ENCODE measurements at regions not wholly inside any gene's neighbourhood (a gene's known extent, or its start where the extent isn't known, plus 50 kb on each side); places are given as distances from the start of the nearest gene placed in this dataset.
A peak's percentile ranks its signal among the peaks of the same experiment; 100 is the strongest.

DNA sequence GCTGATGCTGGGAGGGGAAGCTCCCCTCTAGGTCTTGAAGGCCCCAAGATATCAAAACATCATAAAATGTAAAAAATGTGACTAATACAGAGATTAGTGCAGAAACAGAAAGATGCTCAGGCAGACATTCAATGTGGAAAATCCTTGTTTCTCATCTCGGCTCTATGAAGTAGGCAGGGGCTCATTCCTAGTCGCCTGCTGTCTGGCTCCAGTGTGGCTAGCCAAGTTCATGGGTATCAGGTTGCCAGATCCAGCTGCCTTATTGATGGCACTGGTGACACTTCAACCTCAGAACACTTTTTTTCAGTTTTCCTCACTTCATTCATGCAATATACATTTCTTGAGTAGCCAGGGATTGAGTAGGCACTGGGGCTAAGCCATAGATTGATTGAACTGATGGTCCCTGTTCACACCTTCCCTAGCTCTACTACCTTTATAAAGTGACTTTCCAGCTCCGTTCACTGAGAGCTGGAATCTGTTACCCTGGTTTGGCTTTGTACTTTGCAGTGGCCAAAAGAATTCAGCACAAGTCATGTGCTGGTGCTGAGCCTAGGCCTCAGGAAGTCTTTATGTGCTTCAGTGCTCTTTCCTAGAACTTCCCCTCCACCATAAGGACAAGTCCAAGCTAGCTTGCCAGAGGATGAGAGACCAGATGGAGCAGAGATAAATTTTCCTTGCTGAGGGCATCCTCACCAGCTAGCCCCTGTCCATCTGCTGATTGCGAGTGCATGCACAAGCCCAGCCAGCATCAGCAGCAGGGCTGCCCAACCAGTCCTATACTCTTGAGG is 373.6 kb upstream of the ST6GAL2 start:
- no peak overlapping the region for H3K27ac ChIP-seq (ENCODE audit: low read length)
- no peaks in the 10 kb centered on the region for H3K79me2 ChIP-seq (ENCODE audit: low read length)
- H3K4me3 ChIP-seq (ENCODE audit: low read length): no peak overlapping the region
- H3K4me1 ChIP-seq (ENCODE audit: low read length): peaks cover 22% of the 10 kb centered on the region
- H3K36me3 ChIP-seq (replicated peaks; ENCODE audit: low read depth, low read length): peaks cover 4% of the 10 kb centered on the region
- no peak overlapping the region for H2AFZ ChIP-seq (ENCODE audit: low read depth, low read length)
- no peaks in the 10 kb centered on the region for H4K20me1 ChIP-seq (ENCODE audit: insufficient read depth, low read length)
- H3K9me3 ChIP-seq (ENCODE audit: insufficient read depth, low read length): no peaks in the 10 kb centered on the region
- H3K4me2 ChIP-seq (ENCODE audit: low read length): no peak overlapping the region
- H3K27me3 ChIP-seq (ENCODE audit: low read depth, low read length): no peaks in the 10 kb centered on the region
- TF ChIP-seq CTCF (IDR thresholded peaks at IDR 0.05; ENCODE audit: low read depth, low read length) (no peak), EZH2phosphoT487 (IDR thresholded peaks at IDR 0.05; ENCODE audit: low read depth) (no peak)
- no peak overlapping the region for H3K9ac ChIP-seq (ENCODE audit: low read length)

DNA sequence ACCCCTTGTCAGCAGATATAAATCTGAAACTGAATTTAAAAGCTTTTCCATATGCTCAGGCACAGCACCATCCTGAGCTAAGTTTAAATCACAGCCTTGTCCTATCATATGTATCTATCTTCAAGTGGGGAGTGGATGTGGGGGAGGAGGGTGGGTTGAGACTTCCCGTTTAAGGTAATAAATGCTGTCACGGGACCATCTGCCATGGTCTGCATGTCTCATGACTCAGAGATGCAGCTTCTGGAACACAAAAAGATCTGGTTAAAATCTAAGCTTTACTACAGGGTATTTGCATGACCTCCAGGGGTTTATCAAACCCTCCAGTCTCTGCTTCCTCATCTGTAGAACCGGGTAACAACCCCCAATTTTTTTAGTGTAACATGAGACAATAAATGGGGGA is 377.7 kb upstream of the ST6GAL2 start:
- no peaks in the 10 kb centered on the region for H3K79me2 ChIP-seq (ENCODE audit: low read length)
- H2AFZ ChIP-seq (ENCODE audit: low read depth, low read length): peak overlapping the region; percentile 64; the same call in 1 of the 2 replicates
- TF ChIP-seq CTCF (IDR thresholded peaks at IDR 0.05; ENCODE audit: low read depth, low read length) (no peak), EZH2phosphoT487 (IDR thresholded peaks at IDR 0.05; ENCODE audit: low read depth) (no peak)
- no peaks in the 10 kb centered on the region for H3K9me3 ChIP-seq (ENCODE audit: insufficient read depth, low read length)
- H3K27me3 ChIP-seq (ENCODE audit: low read depth, low read length): no peaks in the 10 kb centered on the region
- no peaks in the 10 kb centered on the region for H4K20me1 ChIP-seq (ENCODE audit: insufficient read depth, low read length)
- peak overlapping the region; percentile 36 for H3K27ac ChIP-seq (ENCODE audit: low read length)
- no peak overlapping the region for H3K9ac ChIP-seq (ENCODE audit: low read length)
- H3K36me3 ChIP-seq (replicated peaks; ENCODE audit: low read depth, low read length): peaks cover 4% of the 10 kb centered on the region
- H3K4me1 ChIP-seq (ENCODE audit: low read length): peaks cover 22% of the 10 kb centered on the region
- peak overlapping the region; percentile 23; the same call in 1 of the 2 replicates for H3K4me3 ChIP-seq (ENCODE audit: low read length)
- H3K4me2 ChIP-seq (ENCODE audit: low read length): peak overlapping the region; percentile 41

GRCh38 chr2:107264184-107264583 is 378.2 kb upstream of the ST6GAL2 start:
- TF ChIP-seq CTCF (IDR thresholded peaks at IDR 0.05; ENCODE audit: low read depth, low read length): no peak
- TF ChIP-seq EZH2phosphoT487 (IDR thresholded peaks at IDR 0.05; ENCODE audit: low read depth): no peak
- Histone ChIP-seq H4K20me1 (ENCODE audit: insufficient read depth, low read length) (no peaks in the 10 kb centered on the region), H3K4me2 (ENCODE audit: low read length) (peak overlapping the region; percentile 41), H3K27me3 (ENCODE audit: low read depth, low read length) (no peaks in the 10 kb centered on the region), H3K79me2 (ENCODE audit: low read length) (no peaks in the 10 kb centered on the region), H2AFZ (ENCODE audit: low read depth, low read length) (no peak overlapping the region), H3K4me3 (ENCODE audit: low read length) (no peak overlapping the region), H3K9ac (ENCODE audit: low read length) (no peak overlapping the region), H3K27ac (ENCODE audit: low read length) (peak overlapping the region; percentile 27; the same call in 1 of the 2 replicates), H3K9me3 (ENCODE audit: insufficient read depth, low read length) (no peaks in the 10 kb centered on the region), H3K36me3 (replicated peaks; ENCODE audit: low read depth, low read length) (peaks cover 4% of the 10 kb centered on the region), H3K4me1 (ENCODE audit: low read length) (peaks cover 22% of the 10 kb centered on the region)

GRCh38 chr2:107266555-107266954 is 380.6 kb upstream of the ST6GAL2 start:
- H2AFZ ChIP-seq (ENCODE audit: low read depth, low read length): no peak overlapping the region
- H3K79me2 ChIP-seq (ENCODE audit: low read length): no peaks in the 10 kb centered on the region
- no peaks in the 10 kb centered on the region for H4K20me1 ChIP-seq (ENCODE audit: insufficient read depth, low read length)
- H3K27me3 ChIP-seq (ENCODE audit: low read depth, low read length): no peaks in the 10 kb centered on the region
- no peak overlapping the region for H3K4me3 ChIP-seq (ENCODE audit: low read length)
- H3K4me2 ChIP-seq (ENCODE audit: low read length): no peak overlapping the region
- no peak overlapping the region for H3K9ac ChIP-seq (ENCODE audit: low read length)
- no peaks in the 10 kb centered on the region for H3K9me3 ChIP-seq (ENCODE audit: insufficient read depth, low read length)
- H3K4me1 ChIP-seq (ENCODE audit: low read length): peaks cover 22% of the 10 kb centered on the region
- TF ChIP-seq CTCF (IDR thresholded peaks at IDR 0.05; ENCODE audit: low read depth, low read length): no peak
- TF ChIP-seq EZH2phosphoT487 (IDR thresholded peaks at IDR 0.05; ENCODE audit: low read depth): no peak
- peaks cover 4% of the 10 kb centered on the region for H3K36me3 ChIP-seq (replicated peaks; ENCODE audit: low read depth, low read length)
- no peak overlapping the region for H3K27ac ChIP-seq (ENCODE audit: low read length)
